Small intestine (tissue), 7 donors: ENCODE measurements at regions not wholly inside any gene's neighbourhood (a gene's known extent, or its start where the extent isn't known, plus 50 kb on each side); places are given as distances from the start of the nearest gene placed in this dataset.
"Not testable (repeated sequence)": the region's sequence is repeated elsewhere in the genome, so short reads cannot be mapped to it uniquely, and the experiment has no call there.

Source experiments
- DNase-seq, 2 donors: peaks; one replicate each; pipeline versions ENCODE4 v3.0.0 to v3.0.0-alpha.2; 2013
- FAIRE-seq: peaks from 2 replicates; lab custom pipeline; 2012; peaks lifted over from hg19 to GRCh38; lab: Jason Lieb, UNC
- H3K27ac ChIP-seq, 3 donors: one replicate each; pipeline ENCODE4 v1.5.1; 2013; ENCODE audit warnings: low read length in 2 of 3, mild to moderate bottlenecking in 2 of 3, control low read depth in 1 of 3, inconsistent platforms in 1 of 3, low read depth in 1 of 3, moderate library complexity in 1 of 3
- H3K27me3 ChIP-seq, 3 donors: one replicate each; pipeline ENCODE4 v1.6.1; 2013; ENCODE audit warnings: low read length in 3 of 3, inconsistent platforms in 1 of 3; ENCODE audit not compliant: control insufficient read depth in 3 of 3, insufficient read depth in 3 of 3
- H3K36me3 ChIP-seq, 3 donors: one replicate each; pipeline ENCODE4 v1.6.1; 2013; ENCODE audit warnings: low read length in 3 of 3, inconsistent platforms in 1 of 3, low read depth in 1 of 3, mild to moderate bottlenecking in 1 of 3, moderate library complexity in 1 of 3; ENCODE audit not compliant: control insufficient read depth in 3 of 3, insufficient read depth in 2 of 3
- H3K4me1 ChIP-seq, 3 donors: one replicate each; pipeline ENCODE4 v1.6.1; 2013; ENCODE audit warnings: low read length in 2 of 3, inconsistent platforms in 1 of 3, low read depth in 1 of 3, mild to moderate bottlenecking in 1 of 3, moderate library complexity in 1 of 3; ENCODE audit not compliant: control insufficient read depth in 3 of 3, insufficient read depth in 2 of 3
- H3K4me3 ChIP-seq, 3 donors: one replicate each; pipeline ENCODE4 v1.5.1; 2013; ENCODE audit warnings: low read length in 3 of 3, control low read depth in 1 of 3, inconsistent platforms in 1 of 3, low read depth in 1 of 3, mild to moderate bottlenecking in 1 of 3, moderate library complexity in 1 of 3
- H3K9me3 ChIP-seq, 2 donors: one replicate each; pipeline ENCODE4 v1.6.1; 2013; ENCODE audit warnings: low read depth in 1 of 2, low read length in 1 of 2; ENCODE audit not compliant: control insufficient read depth in 2 of 2, insufficient read depth in 1 of 2
- WGBS, 3 donors: extraction: QIAGEN DNeasy Blood & Tissue Kit; methylation state at CpG; one replicate each; pipeline ENCODE4 v1.1.7; 2013; 5-methylcytosine and 5-hydroxymethylcytosine counted together
- donor health status: healthy with polysubstance abuse.
- donor health status: control.
- donor health status: control.
- donor health status: Bipolar disorder and iron deficiency.
- donor health status: healthy.

DNA sequence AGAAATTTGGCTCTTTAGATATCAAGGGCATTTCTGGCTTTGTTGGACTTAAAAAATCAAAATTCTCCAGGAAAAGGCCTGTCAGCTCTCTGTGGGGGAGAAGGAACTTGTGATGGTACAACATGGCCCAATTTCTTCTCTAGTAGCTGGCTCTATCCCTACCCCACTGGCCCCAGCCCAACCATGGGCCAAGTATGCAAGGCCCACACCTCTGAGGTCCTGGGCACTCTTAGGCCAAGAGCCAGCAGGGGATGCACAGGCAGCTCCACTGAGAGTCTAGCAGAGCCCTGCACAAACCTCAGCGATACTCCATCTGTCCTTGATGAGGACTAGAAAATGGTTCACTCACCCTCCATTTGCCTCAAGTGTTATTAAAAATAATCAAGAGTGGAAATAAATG lies 261.2 kb downstream of the C7orf25 start:
- no peak for FAIRE-seq
- Histone ChIP-seq H3K4me3 (no peak overlapping the region), H3K36me3 (no peaks in the 10 kb centered on the region), H3K4me1 (no peaks in the 10 kb centered on the region), H3K27ac (no peak overlapping the region), H3K27me3 (no peaks in the 10 kb centered on the region), H3K9me3 (no peaks in the 10 kb centered on the region)
- 95 to 96% (median 96%) methylated on average over 1 of the region's 1 CpG for WGBS, 3 donors
- DNase-seq, result no peak

DNA sequence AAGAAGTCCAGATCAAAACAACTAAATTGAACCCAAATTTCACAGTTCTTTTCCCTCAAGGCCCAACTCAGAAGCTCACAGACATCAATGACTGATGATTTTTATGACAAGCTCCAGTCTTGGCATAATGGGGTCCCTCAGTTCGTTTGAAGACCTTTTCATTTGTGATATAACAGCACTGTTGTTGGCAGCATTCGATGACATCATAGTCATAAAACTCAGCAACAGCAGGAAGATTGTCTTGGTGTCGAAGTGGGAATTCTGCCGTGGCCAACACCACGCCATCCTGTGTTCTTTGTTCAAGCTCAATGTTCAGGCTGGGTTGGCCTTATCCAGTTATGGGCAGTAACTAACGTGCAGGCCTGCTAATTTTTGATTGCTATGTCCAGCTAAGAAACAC lies 261.7 kb downstream of the C7orf25 start:
- Histone ChIP-seq H3K9me3 (no peaks in the 10 kb centered on the region), H3K27me3 (no peaks in the 10 kb centered on the region), H3K27ac (no peak overlapping the region), H3K4me3 (no peak overlapping the region), H3K36me3 (no peaks in the 10 kb centered on the region), H3K4me1 (no peaks in the 10 kb centered on the region)
- no peak for DNase-seq
- 64 to 77% (median 67%) methylated on average over 6 of the region's 6 CpGs for WGBS, 3 donors
- FAIRE-seq, result no peak

DNA sequence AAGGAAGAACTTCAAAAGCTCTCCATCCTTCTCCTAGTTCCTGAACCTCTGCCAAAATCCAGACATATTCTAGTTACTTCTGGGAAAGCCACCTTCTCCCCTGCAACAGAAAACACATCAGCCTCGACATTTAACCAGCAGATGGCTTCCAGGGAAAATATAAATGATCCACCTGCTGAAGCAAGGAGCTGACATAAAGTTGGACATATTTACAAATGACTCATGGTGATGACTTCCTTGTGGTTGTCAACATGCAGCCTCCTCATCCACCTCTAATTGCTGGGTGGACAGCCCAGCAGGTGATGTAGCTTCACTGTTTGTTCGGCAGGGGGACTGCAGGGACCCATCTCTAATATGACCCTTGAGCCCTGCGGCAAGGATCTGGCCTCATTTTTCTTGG lies 266.0 kb downstream of the C7orf25 start:
- Histone ChIP-seq H3K4me3 (no peak overlapping the region), H3K4me1 (no peaks in the 10 kb centered on the region), H3K27me3 (no peaks in the 10 kb centered on the region), H3K27ac (no peak overlapping the region), H3K36me3 (no peaks in the 10 kb centered on the region), H3K9me3 (no peaks in the 10 kb centered on the region)
- FAIRE-seq (no peak), DNase-seq (no peak)
- WGBS, 3 donors, result 44 to 57% (median 56%) methylated on average over 3 of the region's 3 CpGs

DNA sequence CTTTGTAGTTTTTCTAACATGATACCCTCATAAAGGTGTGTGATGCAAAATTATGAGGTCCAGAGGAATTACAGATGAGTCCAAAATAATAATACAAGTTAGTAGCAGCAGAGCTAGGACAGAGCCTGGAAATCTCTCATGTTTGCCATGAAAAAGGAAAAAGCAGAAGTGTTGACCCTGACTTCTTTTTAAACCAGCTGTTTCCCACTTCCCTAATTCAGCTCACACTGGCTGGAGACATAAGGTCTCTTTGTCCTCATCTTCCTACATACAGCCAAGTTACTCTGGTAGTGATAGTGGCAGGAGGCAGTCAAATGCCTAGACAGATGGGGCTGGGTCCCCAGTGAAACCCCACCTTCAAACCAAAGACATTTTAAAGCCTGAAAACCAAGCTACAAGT lies 269.2 kb downstream of the C7orf25 start:
- DNase-seq, result no peak
- H3K9me3 ChIP-seq, result no peaks in the 10 kb centered on the region
- no peaks in the 10 kb centered on the region for H3K4me1 ChIP-seq
- FAIRE-seq, result no peak
- H3K4me3 ChIP-seq, result no peak overlapping the region
- H3K27me3 ChIP-seq, result no peaks in the 10 kb centered on the region
- no peak overlapping the region for H3K27ac ChIP-seq
- H3K36me3 ChIP-seq, result no peaks in the 10 kb centered on the region

DNA sequence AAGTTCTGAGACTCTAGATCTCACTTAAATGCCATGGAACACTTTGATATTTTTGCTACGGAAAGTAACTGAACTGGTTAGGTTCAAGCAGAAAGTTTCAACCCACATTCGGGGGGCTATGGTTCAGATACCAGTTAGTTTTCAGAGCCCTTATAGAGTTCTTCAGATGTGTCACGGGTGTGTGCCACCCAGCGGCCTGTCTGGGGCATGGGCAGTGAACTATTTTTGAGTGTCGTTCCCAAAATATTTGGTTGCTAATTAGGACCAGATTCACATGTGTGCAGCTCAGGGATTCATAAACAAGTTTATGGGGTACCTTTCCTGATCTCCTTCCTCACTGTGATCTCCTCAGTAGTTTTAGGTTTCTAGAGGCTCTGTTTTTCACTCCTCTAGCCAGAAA lies 271.9 kb downstream of the C7orf25 start:
- Histone ChIP-seq H3K4me3 (no peak overlapping the region), H3K4me1 (no peaks in the 10 kb centered on the region), H3K36me3 (no peaks in the 10 kb centered on the region), H3K9me3 (no peaks in the 10 kb centered on the region), H3K27ac (no peak overlapping the region), H3K27me3 (no peaks in the 10 kb centered on the region)
- WGBS, 3 donors, result 85 to 91% (median 88%) methylated on average over 5 of the region's 5 CpGs
- DNase-seq, result no peak
- FAIRE-seq, result no peak

DNA sequence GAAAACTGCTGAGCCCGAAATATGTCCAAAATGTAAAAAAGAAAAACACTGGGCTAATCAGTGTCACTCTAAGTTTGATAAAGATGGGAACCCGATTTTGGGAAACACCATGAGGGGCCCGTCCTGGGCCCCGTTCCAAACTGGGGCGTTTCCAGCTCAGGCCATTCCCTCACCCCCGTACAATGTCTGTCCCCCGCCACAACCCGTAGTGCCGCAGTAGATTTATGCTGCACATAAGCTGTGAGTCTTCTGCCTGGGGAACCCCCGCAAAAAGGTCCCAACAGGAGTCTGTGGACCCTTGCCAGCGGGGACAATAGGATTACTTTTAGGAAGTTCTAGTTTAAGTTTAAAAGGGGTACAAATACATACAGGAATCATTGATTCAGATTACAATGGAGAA lies 275.5 kb downstream of the C7orf25 start:
- not testable (repeated sequence) for H3K4me3 ChIP-seq, H3K27ac ChIP-seq, H3K36me3 ChIP-seq, H3K27me3 ChIP-seq, H3K9me3 ChIP-seq, FAIRE-seq, H3K4me1 ChIP-seq, DNase-seq
- WGBS, 3 donors, result 83 to 84% (median 83%) methylated on average over 11 of the region's 11 CpGs

DNA sequence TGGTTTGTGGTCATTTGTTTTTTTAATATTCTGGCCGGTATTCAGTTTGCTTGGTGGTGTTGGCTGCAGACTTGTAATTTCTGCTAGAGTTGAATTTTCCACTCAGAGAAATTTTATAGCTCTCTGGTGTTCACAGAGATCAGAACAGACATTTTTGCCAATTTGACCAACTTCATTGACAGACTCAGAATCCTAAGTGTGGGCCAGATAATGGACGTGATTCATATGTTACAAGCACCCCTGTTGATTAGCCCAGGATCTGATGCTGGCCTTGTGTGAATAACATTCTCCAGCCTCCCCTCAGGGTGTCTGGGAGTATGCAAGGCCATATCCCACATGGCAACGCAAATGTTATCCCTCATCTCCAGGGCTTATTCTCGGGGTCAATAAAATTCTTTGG lies 283.8 kb downstream of the C7orf25 start:
- Histone ChIP-seq H3K27ac (no peak overlapping the region), H3K36me3 (no peaks in the 10 kb centered on the region), H3K4me1 (no peaks in the 10 kb centered on the region), H3K9me3 (no peaks in the 10 kb centered on the region), H3K4me3 (no peak overlapping the region), H3K27me3 (no peaks in the 10 kb centered on the region)
- 63 to 72% (median 66%) methylated on average over 4 of the region's 4 CpGs for WGBS, 3 donors
- DNase-seq (no peak), FAIRE-seq (no peak)

DNA sequence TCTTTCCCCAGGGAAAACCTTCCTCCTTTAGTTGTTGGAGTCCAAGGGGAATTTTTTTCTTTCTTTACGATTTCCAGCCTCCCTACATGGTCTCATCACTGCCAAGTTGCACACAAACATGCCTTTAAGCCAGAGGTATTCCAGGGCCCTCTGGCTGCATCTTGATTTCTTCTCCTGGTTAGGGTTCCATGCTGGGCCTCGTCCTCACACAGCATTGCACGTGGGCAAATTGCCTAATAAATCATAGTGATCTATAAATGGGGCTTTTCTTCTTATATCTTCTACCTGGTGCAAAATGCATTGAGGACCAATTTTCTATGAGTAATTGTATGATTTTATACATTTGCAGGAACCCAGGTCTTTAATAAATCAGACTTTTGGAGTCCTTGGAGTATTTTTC lies 284.2 kb downstream of the C7orf25 start:
- DNase-seq (no peak), FAIRE-seq (no peak)
- no peaks in the 10 kb centered on the region for H3K27me3 ChIP-seq
- no peak overlapping the region for H3K4me3 ChIP-seq
- no peaks in the 10 kb centered on the region for H3K36me3 ChIP-seq
- WGBS, 3 donors, result 60 to 72% (median 66%) methylated on average over 3 of the region's 3 CpGs
- no peaks in the 10 kb centered on the region for H3K4me1 ChIP-seq
- H3K27ac ChIP-seq, result no peak overlapping the region
- no peaks in the 10 kb centered on the region for H3K9me3 ChIP-seq

DNA sequence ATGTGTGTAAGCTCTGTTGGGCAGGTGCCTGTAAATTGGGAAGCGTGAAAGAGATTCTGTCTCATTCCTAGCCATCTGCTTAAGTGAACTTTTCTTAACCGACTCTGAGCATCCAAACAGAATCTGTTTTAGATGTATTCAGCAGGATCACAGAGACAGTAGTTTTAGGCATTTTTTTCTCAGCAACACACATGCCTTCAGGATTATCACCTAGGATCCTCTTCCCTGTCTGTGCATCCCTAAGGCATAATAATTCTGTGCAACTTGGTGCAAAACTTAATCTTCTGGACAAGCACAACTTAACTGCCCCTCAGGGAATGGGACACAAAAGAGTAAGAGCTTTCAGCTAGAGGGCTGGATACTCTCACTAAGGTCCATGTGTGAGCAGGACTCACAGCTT lies 284.8 kb downstream of the C7orf25 start:
- no peak for DNase-seq
- no peak for FAIRE-seq
- Histone ChIP-seq H3K36me3 (no peaks in the 10 kb centered on the region), H3K27me3 (no peaks in the 10 kb centered on the region), H3K4me3 (no peak overlapping the region), H3K27ac (no peak overlapping the region), H3K4me1 (no peaks in the 10 kb centered on the region), H3K9me3 (no peaks in the 10 kb centered on the region)
- 79 to 88% (median 86%) methylated on average over 2 of the region's 2 CpGs for WGBS, 3 donors
